Thoracic aorta (tissue), 2 donors: ENCODE measurements at regions not wholly inside any gene's neighbourhood (a gene's known extent, or its start where the extent isn't known, plus 50 kb on each side); places are given as distances from the start of the nearest gene placed in this dataset.
A peak's percentile ranks its signal among the peaks of the same experiment; 100 is the strongest.

Experiments used
- ATAC-seq: fragments of 150-250 bp; one replicate; pipeline ENCODE4 v1.8.0; 2017; ENCODE audit warnings: low read depth; ENCODE audit not compliant: insufficient number of reproducible peaks, low FRiP score
- DNase-seq: peaks from one replicate; pipeline ENCODE4 v3.0.0-alpha.2; 2020; ENCODE audit warnings: low spot score
- H3K27ac ChIP-seq, 2 donors: fragments of 200-600 bp; sonication (generic); 1 replicate in 1 of 2; 2 replicates in 1 of 2; pipeline ENCODE4 v1.5.1; 2016; ENCODE audit warnings: mild to moderate bottlenecking in 2 of 2, moderate library complexity in 2 of 2
- H3K27me3 ChIP-seq: fragments of 200-600 bp; sonication (generic); replicated peaks from 2 replicates; pipeline ENCODE4 v1.6.0; 2016; ENCODE audit warnings: mild to moderate bottlenecking; ENCODE audit not compliant: insufficient read depth
- H3K36me3 ChIP-seq: fragments of 200-600 bp; sonication (generic); one replicate; pipeline ENCODE4 v1.5.1; 2016
- H3K4me1 ChIP-seq, 2 donors: fragments of 200-600 bp; sonication (generic); 1 replicate in 1 of 2; 2 replicates in 1 of 2; pipeline versions ENCODE4 v1.5.1 to v1.6.0; 2016; ENCODE audit warnings: low read depth in 2 of 2, mild to moderate bottlenecking in 1 of 2; ENCODE audit not compliant: control insufficient read depth in 1 of 2
- H3K4me3 ChIP-seq: fragments of 200-600 bp; sonication (generic); 2 replicates; pipeline ENCODE4 v1.5.1; 2016; ENCODE audit warnings: mild to moderate bottlenecking
- H3K9me3 ChIP-seq: fragments of 200-600 bp; sonication (generic); 2 replicates; pipeline ENCODE4 v1.5.1; 2016
- TF ChIP-seq, protein P1 (sequence below): fragments of 200-600 bp; sonication (generic); IDR thresholded peaks from one replicate; pipeline ENCODE4 v1.5.1; 2019; ENCODE audit warnings: antibody characterized with exemption

DNA sequence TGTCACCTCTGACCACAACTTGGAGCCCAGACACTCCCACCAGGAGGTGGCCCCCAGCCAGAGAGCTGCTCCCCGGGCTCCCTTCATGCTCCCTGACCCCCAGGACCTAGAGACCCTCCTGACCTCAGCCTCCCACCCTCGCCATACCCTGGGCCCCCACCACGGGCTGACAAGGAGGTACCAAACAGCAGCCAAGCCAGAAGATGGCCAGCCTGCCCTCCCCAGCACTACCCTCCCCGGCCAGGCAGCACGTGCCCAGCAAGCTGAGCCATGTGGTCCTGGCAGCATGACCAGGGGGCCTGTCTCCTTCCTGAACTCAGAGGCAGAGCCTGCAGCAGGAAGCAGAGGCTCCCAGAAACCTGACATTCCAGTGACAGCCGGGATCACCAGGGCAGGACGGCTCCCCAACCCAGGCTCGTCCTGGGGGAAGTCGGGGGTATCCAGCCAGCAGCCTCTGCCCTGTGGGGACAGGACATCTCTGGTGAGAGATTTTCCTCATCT is 69.4 kb upstream of the GPC1 start:
- Histone ChIP-seq H3K36me3 (no peaks in the 10 kb centered on the region), H3K4me3 (no peak overlapping the region), H3K27ac (peak overlapping the region; percentile 35 to 43), H3K9me3 (peaks cover under 1% of the 10 kb centered on the region), H3K27me3 (no peaks in the 10 kb centered on the region), H3K4me1 (peaks cover 38 to 78% of the 10 kb centered on the region in 2 donors)
- TF ChIP-seq, protein P1, sequence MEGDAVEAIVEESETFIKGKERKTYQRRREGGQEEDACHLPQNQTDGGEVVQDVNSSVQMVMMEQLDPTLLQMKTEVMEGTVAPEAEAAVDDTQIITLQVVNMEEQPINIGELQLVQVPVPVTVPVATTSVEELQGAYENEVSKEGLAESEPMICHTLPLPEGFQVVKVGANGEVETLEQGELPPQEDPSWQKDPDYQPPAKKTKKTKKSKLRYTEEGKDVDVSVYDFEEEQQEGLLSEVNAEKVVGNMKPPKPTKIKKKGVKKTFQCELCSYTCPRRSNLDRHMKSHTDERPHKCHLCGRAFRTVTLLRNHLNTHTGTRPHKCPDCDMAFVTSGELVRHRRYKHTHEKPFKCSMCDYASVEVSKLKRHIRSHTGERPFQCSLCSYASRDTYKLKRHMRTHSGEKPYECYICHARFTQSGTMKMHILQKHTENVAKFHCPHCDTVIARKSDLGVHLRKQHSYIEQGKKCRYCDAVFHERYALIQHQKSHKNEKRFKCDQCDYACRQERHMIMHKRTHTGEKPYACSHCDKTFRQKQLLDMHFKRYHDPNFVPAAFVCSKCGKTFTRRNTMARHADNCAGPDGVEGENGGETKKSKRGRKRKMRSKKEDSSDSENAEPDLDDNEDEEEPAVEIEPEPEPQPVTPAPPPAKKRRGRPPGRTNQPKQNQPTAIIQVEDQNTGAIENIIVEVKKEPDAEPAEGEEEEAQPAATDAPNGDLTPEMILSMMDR: no peak
- ATAC-seq (no peak), DNase-seq (no peak)

DNA sequence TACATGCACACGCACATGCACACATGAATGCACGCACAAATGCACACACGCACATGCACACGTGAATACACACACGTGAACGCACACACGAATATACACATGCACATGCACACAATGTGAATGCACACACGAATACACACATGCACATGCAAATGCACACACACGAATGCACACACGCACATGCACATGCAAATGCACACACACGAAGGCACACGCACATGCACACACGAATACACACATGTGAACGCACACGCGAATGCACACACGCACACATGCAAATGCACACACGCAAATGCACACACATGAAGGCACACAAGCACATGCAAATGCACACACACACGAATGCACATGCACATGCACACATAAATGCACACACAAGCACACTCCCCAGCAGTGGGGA is 68.6 kb upstream of the GPC1 start:
- Histone ChIP-seq H3K36me3 (no peaks in the 10 kb centered on the region), H3K4me3 (no peak overlapping the region), H3K27me3 (no peaks in the 10 kb centered on the region), H3K4me1 (peaks cover 38 to 82% of the 10 kb centered on the region in 2 donors), H3K9me3 (no peaks in the 10 kb centered on the region), H3K27ac (no peak overlapping the region)
- ATAC-seq (no peak), DNase-seq (no peak)
- TF ChIP-seq, protein P1: no peak

DNA sequence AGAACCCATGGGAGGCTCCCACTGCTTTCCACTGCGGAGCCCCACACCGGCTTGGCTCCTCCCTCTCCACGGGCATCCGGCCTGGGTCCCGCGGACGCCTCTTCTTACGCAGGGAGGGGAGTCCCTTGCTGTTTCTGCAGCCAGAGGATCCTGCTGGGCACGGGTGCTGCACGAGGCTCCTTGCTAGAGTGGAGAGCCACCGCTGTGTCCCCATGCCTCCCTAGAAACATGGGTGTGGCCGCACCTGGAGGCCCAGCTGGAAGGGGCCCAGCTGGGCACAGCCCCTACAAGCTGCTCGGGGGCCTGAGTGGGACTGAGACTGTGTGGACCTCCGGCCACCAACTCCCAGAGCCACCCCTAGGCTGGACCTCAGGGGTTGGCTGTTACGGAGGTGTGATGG is 67.7 kb upstream of the GPC1 start:
- H3K4me1 ChIP-seq: peaks cover 34 to 83% of the 10 kb centered on the region in 2 donors
- ATAC-seq: no peak

DNA sequence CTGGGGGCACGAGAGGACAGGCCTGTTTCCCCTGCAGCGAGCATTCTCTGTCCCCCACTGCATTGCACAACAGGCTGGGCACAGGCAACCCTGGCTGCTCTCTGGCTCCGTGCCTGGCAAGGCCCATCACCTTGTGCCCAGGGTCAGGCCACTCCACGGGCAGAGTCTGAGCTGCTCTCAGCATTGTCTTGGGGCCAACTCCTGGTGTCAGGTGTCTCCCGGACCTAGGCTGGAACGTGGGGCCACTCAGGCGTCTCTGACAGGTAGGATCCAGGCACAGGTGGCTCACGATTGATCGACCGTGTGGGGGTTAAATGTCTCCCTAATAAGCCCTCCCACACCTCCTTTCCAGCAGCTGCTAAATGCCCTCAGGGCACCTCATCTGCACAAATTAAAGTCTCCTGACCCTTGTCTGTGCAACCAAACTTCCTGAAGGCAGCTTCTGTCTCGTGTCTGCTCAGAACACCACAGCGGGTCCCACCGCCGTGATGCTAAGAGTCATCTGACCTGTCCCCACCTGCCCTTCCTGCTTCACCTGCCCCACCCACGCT is 66.6 kb upstream of the GPC1 start:
- DNase-seq: no peak
- peak overlapping the region; percentile 88 to 94 for H3K27ac ChIP-seq
- peaks cover 25 to 83% of the 10 kb centered on the region in 2 donors for H3K4me1 ChIP-seq
- H3K27me3 ChIP-seq: no peaks in the 10 kb centered on the region
- H3K9me3 ChIP-seq: no peaks in the 10 kb centered on the region
- no peak overlapping the region for H3K4me3 ChIP-seq
- no peaks in the 10 kb centered on the region for H3K36me3 ChIP-seq
- ATAC-seq: no peak
- TF ChIP-seq, protein P1: no peak

More for the DNA sequence above, 67.7 kb upstream of the GPC1 start:
- DNase-seq: no peak
- TF ChIP-seq, protein P1: no peak
- no peak overlapping the region for H3K27ac ChIP-seq
- H3K36me3 ChIP-seq: no peaks in the 10 kb centered on the region
- H3K4me3 ChIP-seq: no peak overlapping the region
- H3K9me3 ChIP-seq: no peaks in the 10 kb centered on the region
- no peaks in the 10 kb centered on the region for H3K27me3 ChIP-seq

DNA sequence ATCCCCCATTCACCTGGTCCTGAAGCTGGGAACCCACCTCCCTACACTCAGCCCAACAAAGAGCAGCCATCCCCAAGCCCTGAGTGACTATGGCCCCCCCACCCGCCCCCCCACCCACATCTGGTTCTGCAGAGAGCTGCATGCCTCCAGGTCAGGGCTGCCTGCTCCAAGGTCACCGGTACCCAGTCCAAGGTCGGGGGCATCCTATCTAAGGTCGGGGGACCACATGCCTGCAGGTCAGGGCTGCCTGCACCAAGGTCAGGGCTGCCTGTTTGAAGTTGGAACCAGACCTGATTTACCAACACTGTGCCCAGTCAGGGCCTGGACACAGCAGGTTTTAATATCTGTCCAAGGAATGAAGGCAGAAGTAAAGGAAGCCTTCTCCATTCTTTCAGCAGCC is 66.1 kb upstream of the GPC1 start:
- Histone ChIP-seq H3K27ac (peak overlapping the region; percentile 88 to 94), H3K4me3 (no peak overlapping the region), H3K27me3 (no peaks in the 10 kb centered on the region), H3K36me3 (no peaks in the 10 kb centered on the region), H3K4me1 (peaks cover 21 to 83% of the 10 kb centered on the region in 2 donors), H3K9me3 (no peaks in the 10 kb centered on the region)
- ATAC-seq (no peak), DNase-seq (no peak)
- TF ChIP-seq, protein P1: no peak
